ENCODE measurements at regions not wholly inside any gene's neighbourhood (a gene's known extent, or its start where the extent isn't known, plus 50 kb on each side); places are given as distances from the start of the nearest gene placed in this dataset.

DNA sequence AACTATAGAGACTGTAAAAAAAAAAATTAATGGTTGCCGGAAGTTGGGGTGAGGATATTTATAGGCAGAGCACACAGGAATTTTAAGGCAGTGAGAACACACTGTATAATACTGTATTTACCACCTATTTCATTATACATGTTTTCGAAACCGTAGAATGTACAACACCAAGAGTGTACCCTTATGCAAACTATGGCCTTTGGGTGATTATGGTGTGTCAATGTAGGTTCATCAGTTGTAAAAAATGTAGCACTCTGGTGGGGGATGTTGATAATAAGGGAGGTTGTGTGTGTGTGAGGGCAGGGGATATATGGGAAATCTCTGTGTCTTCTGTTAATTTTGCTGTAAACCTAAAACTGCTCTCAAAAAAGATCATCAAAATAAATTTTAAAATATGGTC, 791.7 kb upstream of the CDH10 start:
- in situ Hi-C loops (cut with MboI; ENCODE audit: low pct_unique_long_range_greater_than_20kb, low sequenced_read_pairs, unreplicated experiment), result no loop called here
- no peak for DNase-seq (ENCODE audit: low spot score)
- TF ChIP-seq, protein P1, sequence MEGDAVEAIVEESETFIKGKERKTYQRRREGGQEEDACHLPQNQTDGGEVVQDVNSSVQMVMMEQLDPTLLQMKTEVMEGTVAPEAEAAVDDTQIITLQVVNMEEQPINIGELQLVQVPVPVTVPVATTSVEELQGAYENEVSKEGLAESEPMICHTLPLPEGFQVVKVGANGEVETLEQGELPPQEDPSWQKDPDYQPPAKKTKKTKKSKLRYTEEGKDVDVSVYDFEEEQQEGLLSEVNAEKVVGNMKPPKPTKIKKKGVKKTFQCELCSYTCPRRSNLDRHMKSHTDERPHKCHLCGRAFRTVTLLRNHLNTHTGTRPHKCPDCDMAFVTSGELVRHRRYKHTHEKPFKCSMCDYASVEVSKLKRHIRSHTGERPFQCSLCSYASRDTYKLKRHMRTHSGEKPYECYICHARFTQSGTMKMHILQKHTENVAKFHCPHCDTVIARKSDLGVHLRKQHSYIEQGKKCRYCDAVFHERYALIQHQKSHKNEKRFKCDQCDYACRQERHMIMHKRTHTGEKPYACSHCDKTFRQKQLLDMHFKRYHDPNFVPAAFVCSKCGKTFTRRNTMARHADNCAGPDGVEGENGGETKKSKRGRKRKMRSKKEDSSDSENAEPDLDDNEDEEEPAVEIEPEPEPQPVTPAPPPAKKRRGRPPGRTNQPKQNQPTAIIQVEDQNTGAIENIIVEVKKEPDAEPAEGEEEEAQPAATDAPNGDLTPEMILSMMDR (IDR thresholded peaks at IDR 0.05; ENCODE audit: extremely low read depth, insufficient read depth, missing control alignments), result no peak

DNA sequence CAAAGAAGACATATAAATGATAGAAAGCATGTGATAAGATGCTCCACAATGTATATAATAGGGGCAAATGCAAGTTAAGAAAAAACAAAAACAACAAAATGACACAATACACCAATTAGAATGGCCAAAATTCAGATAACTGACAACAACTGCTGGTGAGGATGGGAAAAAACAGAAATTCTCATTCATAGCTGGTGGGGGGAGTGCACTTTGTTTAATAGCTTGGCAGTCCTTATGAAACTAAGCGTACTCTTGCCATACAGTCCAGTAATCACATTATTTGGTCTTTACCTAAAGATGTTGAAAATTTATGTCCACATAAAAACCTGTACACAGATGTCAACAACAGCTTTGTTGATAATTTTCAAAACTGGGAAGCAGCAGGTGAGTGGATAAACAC, 791.1 kb upstream of the CDH10 start:
- in situ Hi-C loops (cut with MboI; ENCODE audit: low pct_unique_long_range_greater_than_20kb, low sequenced_read_pairs, unreplicated experiment), result no loop called here
- TF ChIP-seq, protein P1 (IDR thresholded peaks at IDR 0.05; ENCODE audit: extremely low read depth, insufficient read depth, missing control alignments), result no peak
- no peak for DNase-seq (ENCODE audit: low spot score)

DNA sequence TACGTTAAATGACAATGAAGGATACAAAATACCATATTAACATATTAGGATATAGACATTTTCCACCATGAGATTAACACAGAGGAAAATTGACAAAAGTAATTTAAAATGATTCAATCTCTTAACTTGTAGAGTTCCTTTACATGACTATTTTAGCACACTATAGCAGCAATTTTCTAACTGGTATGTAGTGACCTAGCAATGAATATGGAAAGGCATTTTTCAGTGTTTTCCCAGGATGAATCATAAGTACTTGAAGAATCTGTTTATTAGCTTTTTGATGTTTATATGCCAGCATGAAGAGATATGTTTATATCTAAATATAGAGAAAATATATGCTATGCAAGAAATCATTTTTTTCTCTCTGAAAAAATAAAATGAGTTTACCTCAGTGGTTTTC, 782.5 kb upstream of the CDH10 start:
- no peak for DNase-seq (ENCODE audit: low spot score)
- TF ChIP-seq, protein P1 (IDR thresholded peaks at IDR 0.05; ENCODE audit: extremely low read depth, insufficient read depth, missing control alignments), result no peak
- in situ Hi-C loops (cut with MboI; ENCODE audit: low pct_unique_long_range_greater_than_20kb, low sequenced_read_pairs, unreplicated experiment), result no loop called here

DNA sequence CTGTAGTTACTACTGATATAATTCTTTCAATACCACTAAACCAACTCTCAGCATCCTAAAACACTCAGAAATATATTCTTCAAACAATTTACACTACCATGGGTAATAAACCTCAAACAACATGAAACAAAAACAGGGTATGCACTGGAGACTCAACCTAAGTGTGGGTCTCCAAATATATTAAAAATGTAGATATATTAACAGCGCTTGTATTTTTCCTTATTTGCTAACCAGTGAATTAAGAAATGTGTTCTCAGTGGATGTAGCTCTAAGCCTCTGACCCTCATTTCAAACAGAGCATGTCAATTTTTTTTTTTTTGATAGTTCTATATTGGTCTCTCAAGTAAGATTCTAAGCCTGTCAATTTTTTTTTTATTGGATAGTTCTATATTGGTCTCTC, 778.5 kb upstream of the CDH10 start:
- DNase-seq (ENCODE audit: low spot score), result no peak
- TF ChIP-seq, protein P1 (IDR thresholded peaks at IDR 0.05; ENCODE audit: extremely low read depth, insufficient read depth, missing control alignments), result no peak
- in situ Hi-C loops (cut with MboI; ENCODE audit: low pct_unique_long_range_greater_than_20kb, low sequenced_read_pairs, unreplicated experiment), result no loop called here

DNA sequence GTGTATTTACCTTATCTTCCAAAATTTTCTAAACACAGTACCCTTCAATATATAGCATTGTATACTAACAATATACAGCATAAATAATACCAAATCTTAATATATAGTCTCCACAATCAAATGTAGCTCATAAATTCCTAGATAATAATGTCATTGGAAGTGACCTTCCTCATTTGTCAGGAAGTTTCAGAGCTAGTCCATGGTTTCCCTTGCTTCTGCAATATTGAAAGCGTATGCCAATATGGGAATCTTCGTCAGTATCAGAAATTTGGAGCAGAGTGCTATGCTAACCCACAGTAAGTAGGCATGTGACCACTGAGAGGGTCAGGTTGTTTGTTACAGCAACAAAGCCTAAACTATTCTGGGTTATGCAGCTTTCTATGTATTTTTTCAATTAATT, 774.9 kb upstream of the CDH10 start:
- in situ Hi-C loops (cut with MboI; ENCODE audit: low pct_unique_long_range_greater_than_20kb, low sequenced_read_pairs, unreplicated experiment), result no loop called here
- no peak for DNase-seq (ENCODE audit: low spot score)
- TF ChIP-seq, protein P1 (IDR thresholded peaks at IDR 0.05; ENCODE audit: extremely low read depth, insufficient read depth, missing control alignments), result no peak

DNA sequence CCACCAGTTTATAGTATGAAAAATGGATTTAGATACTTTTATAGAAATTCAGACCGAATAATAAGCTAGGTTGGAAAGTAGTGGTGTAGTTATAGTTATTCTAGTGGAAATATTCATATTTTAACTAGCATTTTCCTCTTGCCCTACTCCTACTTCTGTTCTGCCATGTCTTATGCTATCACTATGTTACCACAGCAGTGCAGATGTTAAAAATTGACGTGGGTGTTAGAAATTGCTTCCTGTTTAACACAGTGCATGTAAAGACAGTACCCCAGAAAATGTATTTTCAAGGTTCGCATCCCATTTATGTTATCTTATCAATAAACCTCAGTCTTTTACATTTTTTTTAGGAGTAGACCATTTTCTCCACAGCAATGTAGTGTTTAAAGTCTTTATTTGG, 774.2 kb upstream of the CDH10 start:
- in situ Hi-C loops (cut with MboI; ENCODE audit: low pct_unique_long_range_greater_than_20kb, low sequenced_read_pairs, unreplicated experiment), result no loop called here
- TF ChIP-seq, protein P1 (IDR thresholded peaks at IDR 0.05; ENCODE audit: extremely low read depth, insufficient read depth, missing control alignments), result no peak
- no peak for DNase-seq (ENCODE audit: low spot score)

DNA sequence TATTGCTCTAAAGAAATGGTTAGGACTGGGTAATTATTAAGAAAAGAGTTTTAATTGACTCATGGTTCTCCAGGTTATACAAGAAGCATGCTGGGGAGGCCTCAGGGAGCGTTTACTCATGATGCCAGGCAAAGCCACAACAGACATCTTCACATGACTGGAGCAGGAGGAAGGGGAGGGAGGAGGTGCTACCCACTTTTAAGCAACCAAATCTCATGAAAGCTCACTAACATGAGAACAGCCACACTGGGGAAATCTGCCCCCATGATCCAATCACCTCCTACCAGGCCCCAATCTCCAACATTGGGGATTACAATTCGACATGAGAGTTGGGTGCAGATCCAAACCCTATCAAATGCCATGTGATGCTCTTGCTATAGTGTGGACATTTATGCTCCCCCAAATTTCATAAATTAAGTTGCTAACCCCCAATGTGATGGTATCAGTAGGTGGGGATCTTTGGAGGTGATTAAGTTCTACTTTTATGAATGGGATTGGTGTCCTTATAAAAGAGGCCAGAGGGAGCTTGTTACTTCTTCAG, 773.6 kb upstream of the CDH10 start:
- no peak for DNase-seq (ENCODE audit: low spot score)
- TF ChIP-seq, protein P1 (IDR thresholded peaks at IDR 0.05; ENCODE audit: extremely low read depth, insufficient read depth, missing control alignments), result no peak
- in situ Hi-C loops (cut with MboI; ENCODE audit: low pct_unique_long_range_greater_than_20kb, low sequenced_read_pairs, unreplicated experiment), result no loop called here

All from GM13977 (cell line).